H1 (cell line): ENCODE measurements at regions not wholly inside any gene's neighbourhood (a gene's known extent, or its start where the extent isn't known, plus 50 kb on each side); places are given as distances from the start of the nearest gene placed in this dataset.

ENCODE experiments used
- SRF ChIP-seq: IDR thresholded peaks from 2 replicates; pipeline ENCODE4 v1.6.1; 2011; ENCODE audit warnings: mild to moderate bottlenecking, low read depth, low read length, moderate library complexity
- YY1 ChIP-seq: IDR thresholded peaks from 2 replicates; pipeline ENCODE4 v1.6.1; 2011; ENCODE audit warnings: low read depth, mild to moderate bottlenecking, low read length

DNA sequence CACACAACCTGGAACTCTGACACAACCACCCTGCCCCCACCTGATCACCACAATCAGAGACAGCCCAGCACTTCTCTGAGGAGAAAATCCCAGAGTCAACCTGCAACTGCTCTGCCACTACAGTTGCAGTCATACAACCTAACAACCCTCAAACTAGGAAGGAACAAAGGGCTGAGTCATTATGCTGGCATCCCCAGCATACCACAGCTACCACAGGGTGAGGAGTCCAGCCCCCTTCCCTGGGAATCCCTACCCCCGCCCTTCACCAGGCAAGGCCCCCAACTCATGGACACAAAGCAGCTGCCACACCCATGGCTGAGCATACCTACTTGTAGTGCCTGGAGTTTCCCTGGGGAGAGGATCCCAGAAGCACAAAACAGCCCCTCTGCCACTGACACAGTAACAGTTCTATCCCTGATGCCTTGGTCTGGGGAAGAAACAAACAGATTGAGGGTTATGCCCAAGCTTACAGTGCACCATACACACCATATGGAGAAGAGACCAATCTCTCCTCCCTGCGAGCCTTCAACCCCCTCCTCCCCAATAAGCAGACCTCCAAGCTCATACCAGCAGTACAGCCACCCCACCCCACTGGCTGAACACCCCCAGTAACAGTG is 68.5 kb upstream of the C11orf58 start (continued):
- TF ChIP-seq SRF (no peak), YY1 (0 out of 2 replicates have a peak, but pooled peaks have one; percentile 22)
